CD4-positive, alpha-beta T cell (primary cell): ENCODE measurements at regions not wholly inside any gene's neighbourhood (a gene's known extent, or its start where the extent isn't known, plus 50 kb on each side); places are given as distances from the start of the nearest gene placed in this dataset.
"Not testable (repeated sequence)": the region's sequence is repeated elsewhere in the genome, so short reads cannot be mapped to it uniquely, and the experiment has no call there.

Source experiments
- ATAC-seq: fragments of 200-7000 bp; cut with Tn5 transposase; one replicate; pipeline ENCODE4 v1.10.0; 2022; ENCODE audit warnings: mild to moderate bottlenecking; ENCODE audit not compliant: poor library complexity
- CTCF ChIA-PET: fragments of 350-600 bp; sonication (Branson Sonifier 250); formaldehyde crosslinking; loops from one replicate; lab custom pipeline; 2021; ENCODE audit warnings: antibody characterized with exemption, inconsistent platforms; lab: Charles Lee
- POLR2A ChIA-PET: fragments of 350-600 bp; sonication (Branson Sonifier 250); formaldehyde crosslinking; loops from one replicate; lab custom pipeline; 2021; ENCODE audit warnings: antibody characterized with exemption, inconsistent platforms; lab: Charles Lee
- DNase-seq, 14 experiments: peaks; one replicate each; pipeline ENCODE4 v3.0.0-alpha.2; 2013 to 2020; ENCODE audit warnings: mixed read lengths in 2 of 14
- H3K27ac ChIP-seq, 2 donors: one replicate each; pipeline versions ENCODE4 v1.5.1 to v1.7.0; 2013; ENCODE audit warnings: low read length in 2 of 2, low read depth in 1 of 2, mild to moderate bottlenecking in 1 of 2
- H3K27me3 ChIP-seq, 2 experiments: 1 replicate in 1 of 2; 2 replicates in 1 of 2; pipeline versions ENCODE4 v1.6.1 to v1.7.0; 2013; ENCODE audit warnings: low read length in 2 of 2, control low read depth in 1 of 2, mild to moderate bottlenecking in 1 of 2, moderate library complexity in 1 of 2; ENCODE audit not compliant: insufficient read depth in 2 of 2, control insufficient read depth in 1 of 2
- H3K36me3 ChIP-seq: one replicate; pipeline ENCODE4 v1.6.1; 2013; ENCODE audit warnings: low read length, control low read depth; ENCODE audit not compliant: insufficient read depth
- H3K4me1 ChIP-seq: one replicate; pipeline ENCODE4 v1.6.1; 2013; ENCODE audit warnings: low read length, control low read depth; ENCODE audit not compliant: insufficient read depth
- H3K4me3 ChIP-seq: one replicate; pipeline ENCODE4 v1.5.1; 2013; ENCODE audit warnings: mild to moderate bottlenecking, low read length, moderate library complexity
- H3K9me3 ChIP-seq, 2 experiments: 1 replicate in 1 of 2; 2 replicates in 1 of 2; pipeline versions ENCODE4 v1.6.1 to v1.7.0; 2013; ENCODE audit warnings: low read length in 2 of 2, mild to moderate bottlenecking in 2 of 2, control low read depth in 1 of 2, moderate library complexity in 1 of 2; ENCODE audit not compliant: control insufficient read depth in 1 of 2, insufficient read depth in 1 of 2
- H3K27ac Mint-ChIP-seq: one replicate; pipeline ENCODE4 v1.8.0; 2020; ENCODE audit warnings: mixed read lengths
- H3K27me3 Mint-ChIP-seq: one replicate; pipeline ENCODE4 v1.8.0; 2021; ENCODE audit warnings: mixed read lengths
- H3K36me3 Mint-ChIP-seq: one replicate; pipeline ENCODE4 v1.8.0; 2021; ENCODE audit warnings: low read depth, mixed read lengths
- H3K4me1 Mint-ChIP-seq: one replicate; pipeline ENCODE4 v1.8.0; 2021; ENCODE audit warnings: low read depth, mixed read lengths
- H3K4me3 Mint-ChIP-seq: one replicate; pipeline ENCODE4 v1.8.0; 2020; ENCODE audit warnings: mild to moderate bottlenecking, mixed read lengths
- H3K9me3 Mint-ChIP-seq: one replicate; pipeline ENCODE4 v1.8.0; 2020; ENCODE audit warnings: mixed read lengths
- intact Hi-C, 2 experiments: fragments of 100-400 bp; cut with DNase I in 1 of 2; cut with micrococcal nuclease in 1 of 2; formaldehyde crosslinking; loops; one replicate each; pipeline versions ENCODE4 v1.15.1 to v1.9.0; 2023 to 2025; cut with DNase I, micrococcal nuclease
- TF ChIP-seq, protein P1 (sequence below): fragments of 200-600 bp; IDR thresholded peaks from one replicate; pipeline ENCODE4 v1.8.0; 2022; ENCODE audit warnings: antibody characterized with exemption, mild to moderate bottlenecking

DNA sequence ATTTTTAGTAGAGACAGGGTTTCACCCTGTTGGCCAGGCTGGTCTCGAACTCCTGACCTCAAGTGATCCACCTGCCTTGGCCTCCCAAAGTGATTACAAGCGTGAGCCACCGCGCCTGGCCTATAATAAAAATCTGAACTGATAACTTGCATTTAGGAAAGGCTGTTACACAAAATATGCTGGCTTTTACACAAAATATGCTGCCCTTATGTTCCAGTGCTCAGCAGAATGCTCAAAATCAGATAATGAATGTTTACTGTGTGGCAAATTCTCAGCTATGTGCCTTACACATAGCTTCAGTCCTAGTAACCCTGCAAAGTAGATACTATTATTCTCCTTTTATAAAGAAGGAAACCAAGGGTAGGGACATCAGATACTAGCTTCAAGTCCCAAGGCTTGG, 141.3 kb upstream of the MSX2 start:
- ChIA-PET POLR2A (no interaction called here), CTCF (no interaction called here)
- no peak overlapping the region for H3K4me3 ChIP-seq
- no peaks in the 10 kb centered on the region for H3K36me3 Mint-ChIP-seq
- ATAC-seq (no peak), DNase-seq (no peak)
- TF ChIP-seq, protein P1, sequence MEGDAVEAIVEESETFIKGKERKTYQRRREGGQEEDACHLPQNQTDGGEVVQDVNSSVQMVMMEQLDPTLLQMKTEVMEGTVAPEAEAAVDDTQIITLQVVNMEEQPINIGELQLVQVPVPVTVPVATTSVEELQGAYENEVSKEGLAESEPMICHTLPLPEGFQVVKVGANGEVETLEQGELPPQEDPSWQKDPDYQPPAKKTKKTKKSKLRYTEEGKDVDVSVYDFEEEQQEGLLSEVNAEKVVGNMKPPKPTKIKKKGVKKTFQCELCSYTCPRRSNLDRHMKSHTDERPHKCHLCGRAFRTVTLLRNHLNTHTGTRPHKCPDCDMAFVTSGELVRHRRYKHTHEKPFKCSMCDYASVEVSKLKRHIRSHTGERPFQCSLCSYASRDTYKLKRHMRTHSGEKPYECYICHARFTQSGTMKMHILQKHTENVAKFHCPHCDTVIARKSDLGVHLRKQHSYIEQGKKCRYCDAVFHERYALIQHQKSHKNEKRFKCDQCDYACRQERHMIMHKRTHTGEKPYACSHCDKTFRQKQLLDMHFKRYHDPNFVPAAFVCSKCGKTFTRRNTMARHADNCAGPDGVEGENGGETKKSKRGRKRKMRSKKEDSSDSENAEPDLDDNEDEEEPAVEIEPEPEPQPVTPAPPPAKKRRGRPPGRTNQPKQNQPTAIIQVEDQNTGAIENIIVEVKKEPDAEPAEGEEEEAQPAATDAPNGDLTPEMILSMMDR: no peak
- no peaks in the 10 kb centered on the region for H3K27me3 Mint-ChIP-seq
- H3K4me3 Mint-ChIP-seq: no peak overlapping the region
- H3K9me3 ChIP-seq: peaks cover 0 to 6% of the 10 kb centered on the region in 2 experiments
- no peaks in the 10 kb centered on the region for H3K27me3 ChIP-seq
- intact Hi-C loops: no loop called here
- H3K27ac Mint-ChIP-seq: no peak overlapping the region
- H3K9me3 Mint-ChIP-seq: peaks cover 4% of the 10 kb centered on the region
- no peaks in the 10 kb centered on the region for H3K4me1 ChIP-seq
- no peak overlapping the region for H3K27ac ChIP-seq
- no peaks in the 10 kb centered on the region for H3K4me1 Mint-ChIP-seq
- H3K36me3 ChIP-seq: no peaks in the 10 kb centered on the region

DNA sequence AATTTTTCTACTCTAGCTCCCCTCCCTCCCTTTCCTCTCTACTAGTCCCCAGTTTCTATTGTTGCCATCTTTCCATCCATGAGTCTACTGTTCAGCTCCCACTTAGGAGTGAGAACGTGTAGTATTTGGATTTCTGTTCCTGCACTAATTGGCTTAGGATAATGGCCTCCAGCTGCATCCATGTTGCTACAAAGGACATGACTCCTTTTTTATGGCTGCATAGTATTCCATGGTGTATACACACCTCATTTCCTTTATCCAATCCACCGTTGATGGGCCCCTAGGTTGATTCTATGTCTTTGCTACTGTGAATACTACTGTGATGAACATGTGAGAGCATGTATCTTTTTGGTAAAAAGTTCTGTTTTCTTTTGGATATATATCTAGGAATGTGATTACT, 138.9 kb upstream of the MSX2 start:
- DNase-seq (no peak), ATAC-seq (no peak)
- Mint-ChIP-seq H3K27me3 (peaks cover 4% of the 10 kb centered on the region), H3K4me1 (no peaks in the 10 kb centered on the region), H3K27ac (no peak overlapping the region), H3K4me3 (no peak overlapping the region), H3K36me3 (no peaks in the 10 kb centered on the region), H3K9me3 (peaks cover 4% of the 10 kb centered on the region)
- Histone ChIP-seq H3K4me3 (no peak overlapping the region), H3K27me3 (no peaks in the 10 kb centered on the region), H3K36me3 (no peaks in the 10 kb centered on the region), H3K27ac (no peak overlapping the region), H3K9me3 (peaks cover 0 to 6% of the 10 kb centered on the region in 2 experiments), H3K4me1 (no peaks in the 10 kb centered on the region)
- TF ChIP-seq, protein P1: no peak
- POLR2A ChIA-PET: no interaction called here
- intact Hi-C loops: no loop called here
- CTCF ChIA-PET: no interaction called here

DNA sequence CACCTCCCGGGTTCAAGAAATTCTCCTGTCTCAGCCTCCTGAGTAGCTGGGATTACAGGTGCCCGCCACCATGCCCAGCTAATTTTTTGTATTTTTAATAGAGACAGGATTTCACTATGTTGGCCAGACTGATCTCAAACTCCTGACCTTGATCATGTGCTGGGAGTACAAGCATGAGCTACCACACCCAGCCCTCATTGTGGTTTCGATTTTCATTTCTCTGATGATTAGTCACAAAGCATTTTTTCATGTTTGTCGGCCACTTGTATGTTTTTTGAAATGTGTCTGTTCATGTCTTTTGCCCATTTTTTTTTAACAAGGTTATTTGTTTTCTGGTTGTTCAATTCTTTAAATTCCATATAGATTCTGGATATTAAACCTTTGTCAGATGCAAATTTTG, 138.2 kb upstream of the MSX2 start:
- H3K27ac ChIP-seq, H3K27ac Mint-ChIP-seq, ATAC-seq, H3K4me1 Mint-ChIP-seq, intact Hi-C loops, H3K4me3 Mint-ChIP-seq, CTCF ChIA-PET, POLR2A ChIA-PET, H3K9me3 ChIP-seq, DNase-seq, H3K9me3 Mint-ChIP-seq, H3K36me3 ChIP-seq, H3K27me3 ChIP-seq, H3K36me3 Mint-ChIP-seq, H3K27me3 Mint-ChIP-seq, H3K4me1 ChIP-seq, H3K4me3 ChIP-seq: not testable (repeated sequence)

DNA sequence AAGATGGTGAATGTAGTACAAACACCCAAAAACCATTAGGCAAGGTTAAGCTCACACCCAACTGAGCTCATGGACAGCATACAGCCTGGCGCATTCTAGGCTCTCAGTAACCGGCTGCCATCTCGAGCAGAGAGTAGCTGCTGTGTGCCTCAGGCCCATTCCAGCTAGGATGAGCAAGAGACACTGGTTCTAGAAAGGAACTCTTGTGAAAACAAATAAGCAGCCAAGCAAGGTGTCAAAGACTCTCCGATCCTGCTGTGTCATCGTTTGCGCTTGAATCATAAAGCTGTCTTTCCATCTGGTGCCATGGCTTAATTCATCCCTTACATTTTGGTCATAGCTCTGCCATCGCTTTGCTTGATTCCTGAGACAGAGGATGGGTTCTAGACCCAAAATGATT, 135.4 kb upstream of the MSX2 start:
- ChIA-PET POLR2A (no interaction called here), CTCF (no interaction called here)
- Histone ChIP-seq H3K27ac (no peak overlapping the region), H3K36me3 (no peaks in the 10 kb centered on the region), H3K4me3 (no peak overlapping the region), H3K27me3 (no peaks in the 10 kb centered on the region), H3K9me3 (peaks cover 0 to 3% of the 10 kb centered on the region in 2 experiments), H3K4me1 (no peaks in the 10 kb centered on the region)
- ATAC-seq (no peak), DNase-seq (no peak)
- Mint-ChIP-seq H3K4me1 (no peaks in the 10 kb centered on the region), H3K27me3 (peaks cover 10% of the 10 kb centered on the region), H3K27ac (no peak overlapping the region), H3K9me3 (peaks cover 2% of the 10 kb centered on the region), H3K4me3 (no peak overlapping the region), H3K36me3 (no peaks in the 10 kb centered on the region)
- intact Hi-C loops: no loop called here
- TF ChIP-seq, protein P1: no peak
